B cell (primary cell): ENCODE measurements at regions not wholly inside any gene's neighbourhood (a gene's known extent, or its start where the extent isn't known, plus 50 kb on each side); places are given as distances from the start of the nearest gene placed in this dataset.

Experiments
- ATAC-seq: fragments of 200-7000 bp; cut with Tn5 transposase; one replicate; pipeline ENCODE4 v1.10.0; 2021; ENCODE audit warnings: low read depth, mild to moderate bottlenecking, moderate number of reproducible peaks, moderate library complexity
- CTCF ChIA-PET: fragments of 350-600 bp; sonication (Branson Sonifier 250); formaldehyde crosslinking; loops from one replicate; lab custom pipeline; 2021; ENCODE audit warnings: antibody characterized with exemption, inconsistent platforms; lab: Charles Lee
- POLR2A ChIA-PET: fragments of 350-600 bp; sonication (Branson Sonifier 250); formaldehyde crosslinking; loops from one replicate; lab custom pipeline; 2021; ENCODE audit warnings: antibody characterized with exemption; lab: Charles Lee
- DNase-seq: peaks from one replicate; pipeline ENCODE4 v3.0.0; 2013
- H2AFZ ChIP-seq: 2 replicates; pipeline ENCODE4 v1.6.1; 2012; ENCODE audit warnings: mild to moderate bottlenecking, low read depth, low read length; ENCODE audit not compliant: insufficient read depth, poor library complexity, severe bottlenecking
- H3K27ac ChIP-seq, 2 donors: 1 replicate in 1 of 2; 2 replicates in 1 of 2; pipeline ENCODE4 v1.5.1; 2012 to 2013; ENCODE audit warnings: low read length in 2 of 2, mild to moderate bottlenecking in 2 of 2, moderate library complexity in 1 of 2
- H3K27me3 ChIP-seq, 4 experiments: fragments of 200-600 bp in 1 of 4; sonication (generic) in 1 of 4; replicated peaks in 1 of 4; 1 replicate in 2 of 4; 2 replicates in 2 of 4; pipeline versions ENCODE4 v1.6.1 to v1.7.0; 2013 to 2016; ENCODE audit warnings: low read length in 3 of 4, mild to moderate bottlenecking in 2 of 4, mixed read lengths in 1 of 4, moderate library complexity in 1 of 4; ENCODE audit not compliant: insufficient read depth in 4 of 4, control insufficient read depth in 3 of 4; ENCODE audit errors: control extremely low read depth in 1 of 4
- H3K36me3 ChIP-seq, 2 experiments: replicated peaks in 1 of 2; 1 replicate in 1 of 2; 2 replicates in 1 of 2; pipeline versions ENCODE4 v1.6.1 to v1.7.1; 2013; ENCODE audit warnings: low read length in 1 of 2; ENCODE audit not compliant: insufficient read depth in 2 of 2, control insufficient read depth in 1 of 2; ENCODE audit errors: control extremely low read depth in 1 of 2, extremely low read depth in 1 of 2
- H3K4me1 ChIP-seq, 2 donors: fragments of 200-600 bp in 1 of 2; sonication (generic) in 1 of 2; 1 replicate in 1 of 2; 2 replicates in 1 of 2; pipeline versions ENCODE4 v1.5.1 to v1.6.1; 2013 to 2017; ENCODE audit warnings: low read length in 2 of 2; ENCODE audit not compliant: control insufficient read depth in 2 of 2, insufficient read depth in 2 of 2
- H3K4me2 ChIP-seq: replicated peaks from 2 replicates; pipeline ENCODE3; 2012; ENCODE audit warnings: mild to moderate bottlenecking, low read depth, low read length; ENCODE audit not compliant: poor library complexity, severe bottlenecking
- H3K4me3 ChIP-seq, 5 experiments: fragments of 200-600 bp in 1 of 5; sonication (generic) in 1 of 5; 1 replicate in 3 of 5; 2 replicates in 2 of 5; pipeline versions ENCODE4 v1.5.1 to v1.7.0; 2011 to 2016; ENCODE audit warnings: low read length in 4 of 5, mild to moderate bottlenecking in 4 of 5, low read depth in 2 of 5, control low read depth in 1 of 5, moderate library complexity in 1 of 5; ENCODE audit not compliant: insufficient read depth in 1 of 5; ENCODE audit errors: control extremely low read depth in 1 of 5, extremely low read depth in 1 of 5
- H3K79me2 ChIP-seq: fragments of 200-600 bp; sonication (generic); one replicate; pipeline ENCODE4 v1.6.0; 2016; ENCODE audit warnings: low read length; ENCODE audit not compliant: control insufficient read depth, insufficient read depth
- H3K9ac ChIP-seq: fragments of 200-600 bp; sonication (generic); 2 replicates; pipeline ENCODE4 v1.6.1; 2017; ENCODE audit warnings: mild to moderate bottlenecking, low read length, moderate library complexity
- H3K9me3 ChIP-seq, 3 donors: one replicate each; pipeline versions ENCODE4 v1.6.1 to v1.7.1; 2013; ENCODE audit warnings: low read length in 2 of 3; ENCODE audit not compliant: control insufficient read depth in 2 of 3, insufficient read depth in 1 of 3; ENCODE audit errors: control extremely low read depth in 1 of 3
- H4K20me1 ChIP-seq: 2 replicates; pipeline ENCODE4 v1.6.0; 2012; ENCODE audit warnings: mild to moderate bottlenecking, low read length; ENCODE audit not compliant: insufficient read depth, control insufficient read depth, poor library complexity, severe bottlenecking
- H3K27ac Mint-ChIP-seq: one replicate; pipeline ENCODE4 v1.8.0; 2021; ENCODE audit warnings: mixed read lengths
- H3K27me3 Mint-ChIP-seq: one replicate; pipeline ENCODE4 v1.8.0; 2021; ENCODE audit warnings: mixed read lengths
- H3K4me1 Mint-ChIP-seq: one replicate; pipeline ENCODE4 v1.8.0; 2021; ENCODE audit warnings: mixed read lengths
- H3K4me3 Mint-ChIP-seq: one replicate; pipeline ENCODE4 v1.8.0; 2021; ENCODE audit warnings: mixed read lengths
- H3K9me3 Mint-ChIP-seq: one replicate; pipeline ENCODE4 v1.8.0; 2022; ENCODE audit warnings: mixed read lengths; ENCODE audit not compliant: insufficient read depth
- CTCF ChIP-seq: fragments of 200-600 bp; IDR thresholded peaks from one replicate; pipeline ENCODE4 v1.8.0; 2022; ENCODE audit warnings: antibody characterized with exemption, mild to moderate bottlenecking
- EZH2 ChIP-seq: IDR thresholded peaks from 2 replicates; pipeline ENCODE4 v1.6.1; 2012; ENCODE audit warnings: borderline replicate concordance, low read depth, mild to moderate bottlenecking, moderate library complexity, low read length; ENCODE audit not compliant: insufficient read depth, poor library complexity, severe bottlenecking
- WGBS: methylation state at CpG from one replicate; pipeline ENCODE4 v1.1.5; 2013; ENCODE audit warnings: missing lambda C conversion rate; ENCODE audit not compliant: insufficient coverage; 5-methylcytosine and 5-hydroxymethylcytosine counted together
- intact Hi-C: fragments of 100-400 bp; cut with micrococcal nuclease; formaldehyde crosslinking; loops from one replicate; pipeline ENCODE4 v1.10.0; 2022

- Histone ChIP-seq H3K4me2 (no peak overlapping the region), H4K20me1 (no peaks in the 10 kb centered on the region), H3K4me3 (no peak overlapping the region), H2AFZ (no peak overlapping the region), H3K79me2 (no peaks in the 10 kb centered on the region), H3K9ac (no peak overlapping the region), H3K27ac (no peak overlapping the region), H3K27me3 (peaks cover 0 to 3% (median 0%) of the 10 kb centered on the region in 4 experiments), H3K9me3 (no peaks in the 10 kb centered on the region), H3K36me3 (no peaks in the 10 kb centered on the region), H3K4me1 (no peaks in the 10 kb centered on the region)
- WGBS = 100% methylated on average over 1 of the region's 2 CpGs
- Mint-ChIP-seq H3K4me1 (no peaks in the 10 kb centered on the region), H3K9me3 (no peaks in the 10 kb centered on the region), H3K27me3 (peaks cover 17% of the 10 kb centered on the region), H3K27ac (no peak overlapping the region), H3K4me3 (no peak overlapping the region)
- DNase-seq (no peak), ATAC-seq (no peak)
- TF ChIP-seq CTCF (no peak), EZH2 (no peak)
- POLR2A ChIA-PET = no interaction called here
- CTCF ChIA-PET = no interaction called here
- intact Hi-C loops = no loop called here
Observed at GRCh38 chr15:94555841-94556519, 324.6 kb downstream of the MCTP2 start.

DNA sequence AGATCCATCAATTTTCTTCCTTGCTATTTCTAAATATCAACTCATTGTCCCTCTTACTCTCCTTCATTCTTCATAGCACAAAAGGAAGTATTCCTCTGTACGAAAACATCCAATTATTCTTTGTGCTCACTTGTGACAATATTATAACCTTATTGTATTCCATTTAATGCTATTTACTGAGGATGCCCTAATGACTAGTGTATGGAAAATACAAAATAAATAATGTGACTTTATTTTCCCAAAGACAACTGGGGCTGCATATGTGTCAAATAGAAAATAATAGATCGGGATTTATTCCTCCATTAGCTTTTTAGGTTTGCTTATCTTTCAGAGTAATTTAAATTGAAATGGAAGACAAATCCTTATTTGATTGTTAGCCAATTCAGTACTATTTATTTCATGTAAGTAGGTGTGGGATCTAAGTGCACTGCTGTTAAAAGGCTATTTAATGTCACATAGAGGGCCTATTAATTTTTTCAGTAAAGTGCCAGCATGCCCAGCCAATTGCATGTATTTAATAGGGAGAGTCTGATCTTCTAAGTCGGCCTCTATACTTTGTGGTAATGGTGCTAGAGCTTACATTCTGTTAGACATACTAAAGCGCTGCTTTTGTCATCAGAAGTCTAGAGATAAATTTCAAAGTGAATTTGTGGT, 329.8 kb downstream of the MCTP2 start:
- no peak overlapping the region for H3K4me3 ChIP-seq
- H3K9ac ChIP-seq = no peak overlapping the region
- no peak for TF ChIP-seq CTCF
- TF ChIP-seq EZH2 = no peak
- Mint-ChIP-seq H3K9me3 (peaks cover 2% of the 10 kb centered on the region), H3K27me3 (peaks cover 10% of the 10 kb centered on the region), H3K27ac (no peak overlapping the region), H3K4me1 (no peaks in the 10 kb centered on the region), H3K4me3 (no peak overlapping the region)
- H2AFZ ChIP-seq = no peak overlapping the region
- H3K79me2 ChIP-seq = no peaks in the 10 kb centered on the region
- no peak overlapping the region for H3K4me2 ChIP-seq
- H4K20me1 ChIP-seq = no peaks in the 10 kb centered on the region
- CTCF ChIA-PET = no interaction called here
- intact Hi-C loops = no loop called here
- H3K36me3 ChIP-seq = no peaks in the 10 kb centered on the region
- H3K27me3 ChIP-seq = no peaks in the 10 kb centered on the region
- no peak overlapping the region for H3K27ac ChIP-seq
- no peak for DNase-seq
- H3K4me1 ChIP-seq = no peaks in the 10 kb centered on the region
- H3K9me3 ChIP-seq = peaks cover 0 to 5% (median 0%) of the 10 kb centered on the region in 3 donors
- ATAC-seq = no peak
- WGBS = 95% methylated on average over 2 of the region's 4 CpGs
- POLR2A ChIA-PET = no interaction called here
